Peyer's patch (tissue), 4 donors: ENCODE measurements at regions not wholly inside any gene's neighbourhood (a gene's known extent, or its start where the extent isn't known, plus 50 kb on each side); places are given as distances from the start of the nearest gene placed in this dataset.

Source experiments
- CTCF ChIP-seq, 6 experiments: fragments of 450-650 bp in 4 of 6; fragments of 200-600 bp in 2 of 6; sonication (generic) in 1 of 6; IDR thresholded peaks; one replicate each; pipeline ENCODE4 v1.5.1; 2017 to 2019; ENCODE audit warnings: antibody characterized with exemption in 6 of 6, mild to moderate bottlenecking in 3 of 6, moderate library complexity in 1 of 6
- POLR2A ChIP-seq, 2 donors: fragments of 450-650 bp; IDR thresholded peaks; one replicate each; pipeline ENCODE4 v1.5.1; 2017; ENCODE audit warnings: antibody characterized with exemption in 2 of 2, mild to moderate bottlenecking in 2 of 2, moderate library complexity in 2 of 2

GRCh38 chr5:15376088-15376487, 123.9 kb upstream of the FBXL7 start:
- TF ChIP-seq CTCF (IDR thresholded peaks at IDR 0.05) (no peak), POLR2A (IDR thresholded peaks at IDR 0.05) (no peak)
